B cell (primary cell): ENCODE measurements at regions not wholly inside any gene's neighbourhood (a gene's known extent, or its start where the extent isn't known, plus 50 kb on each side); places are given as distances from the start of the nearest gene placed in this dataset.

Experiments
- ATAC-seq: fragments of 200-7000 bp; cut with Tn5 transposase; one replicate; pipeline ENCODE4 v1.10.0; 2021; ENCODE audit warnings: low read depth, mild to moderate bottlenecking, moderate number of reproducible peaks, moderate library complexity
- CTCF ChIA-PET: fragments of 350-600 bp; sonication (Branson Sonifier 250); formaldehyde crosslinking; loops from one replicate; lab custom pipeline; 2021; ENCODE audit warnings: antibody characterized with exemption, inconsistent platforms; lab: Charles Lee
- POLR2A ChIA-PET: fragments of 350-600 bp; sonication (Branson Sonifier 250); formaldehyde crosslinking; loops from one replicate; lab custom pipeline; 2021; ENCODE audit warnings: antibody characterized with exemption; lab: Charles Lee
- DNase-seq: peaks from one replicate; pipeline ENCODE4 v3.0.0; 2013
- H2AFZ ChIP-seq: 2 replicates; pipeline ENCODE4 v1.6.1; 2012; ENCODE audit warnings: mild to moderate bottlenecking, low read depth, low read length; ENCODE audit not compliant: insufficient read depth, poor library complexity, severe bottlenecking
- H3K27ac ChIP-seq, 2 donors: 1 replicate in 1 of 2; 2 replicates in 1 of 2; pipeline ENCODE4 v1.5.1; 2012 to 2013; ENCODE audit warnings: low read length in 2 of 2, mild to moderate bottlenecking in 2 of 2, moderate library complexity in 1 of 2
- H3K27me3 ChIP-seq, 4 experiments: fragments of 200-600 bp in 1 of 4; sonication (generic) in 1 of 4; replicated peaks in 1 of 4; 1 replicate in 2 of 4; 2 replicates in 2 of 4; pipeline versions ENCODE4 v1.6.1 to v1.7.0; 2013 to 2016; ENCODE audit warnings: low read length in 3 of 4, mild to moderate bottlenecking in 2 of 4, mixed read lengths in 1 of 4, moderate library complexity in 1 of 4; ENCODE audit not compliant: insufficient read depth in 4 of 4, control insufficient read depth in 3 of 4; ENCODE audit errors: control extremely low read depth in 1 of 4
- H3K36me3 ChIP-seq, 2 experiments: replicated peaks in 1 of 2; 1 replicate in 1 of 2; 2 replicates in 1 of 2; pipeline versions ENCODE4 v1.6.1 to v1.7.1; 2013; ENCODE audit warnings: low read length in 1 of 2; ENCODE audit not compliant: insufficient read depth in 2 of 2, control insufficient read depth in 1 of 2; ENCODE audit errors: control extremely low read depth in 1 of 2, extremely low read depth in 1 of 2
- H3K4me1 ChIP-seq, 2 donors: fragments of 200-600 bp in 1 of 2; sonication (generic) in 1 of 2; 1 replicate in 1 of 2; 2 replicates in 1 of 2; pipeline versions ENCODE4 v1.5.1 to v1.6.1; 2013 to 2017; ENCODE audit warnings: low read length in 2 of 2; ENCODE audit not compliant: control insufficient read depth in 2 of 2, insufficient read depth in 2 of 2
- H3K4me2 ChIP-seq: replicated peaks from 2 replicates; pipeline ENCODE3; 2012; ENCODE audit warnings: mild to moderate bottlenecking, low read depth, low read length; ENCODE audit not compliant: poor library complexity, severe bottlenecking
- H3K4me3 ChIP-seq, 5 experiments: fragments of 200-600 bp in 1 of 5; sonication (generic) in 1 of 5; 1 replicate in 3 of 5; 2 replicates in 2 of 5; pipeline versions ENCODE4 v1.5.1 to v1.7.0; 2011 to 2016; ENCODE audit warnings: low read length in 4 of 5, mild to moderate bottlenecking in 4 of 5, low read depth in 2 of 5, control low read depth in 1 of 5, moderate library complexity in 1 of 5; ENCODE audit not compliant: insufficient read depth in 1 of 5; ENCODE audit errors: control extremely low read depth in 1 of 5, extremely low read depth in 1 of 5
- H3K79me2 ChIP-seq: fragments of 200-600 bp; sonication (generic); one replicate; pipeline ENCODE4 v1.6.0; 2016; ENCODE audit warnings: low read length; ENCODE audit not compliant: control insufficient read depth, insufficient read depth
- H3K9ac ChIP-seq: fragments of 200-600 bp; sonication (generic); 2 replicates; pipeline ENCODE4 v1.6.1; 2017; ENCODE audit warnings: mild to moderate bottlenecking, low read length, moderate library complexity
- H3K9me3 ChIP-seq, 3 donors: one replicate each; pipeline versions ENCODE4 v1.6.1 to v1.7.1; 2013; ENCODE audit warnings: low read length in 2 of 3; ENCODE audit not compliant: control insufficient read depth in 2 of 3, insufficient read depth in 1 of 3; ENCODE audit errors: control extremely low read depth in 1 of 3
- H4K20me1 ChIP-seq: 2 replicates; pipeline ENCODE4 v1.6.0; 2012; ENCODE audit warnings: mild to moderate bottlenecking, low read length; ENCODE audit not compliant: insufficient read depth, control insufficient read depth, poor library complexity, severe bottlenecking
- H3K27ac Mint-ChIP-seq: one replicate; pipeline ENCODE4 v1.8.0; 2021; ENCODE audit warnings: mixed read lengths
- H3K27me3 Mint-ChIP-seq: one replicate; pipeline ENCODE4 v1.8.0; 2021; ENCODE audit warnings: mixed read lengths
- H3K4me1 Mint-ChIP-seq: one replicate; pipeline ENCODE4 v1.8.0; 2021; ENCODE audit warnings: mixed read lengths
- H3K4me3 Mint-ChIP-seq: one replicate; pipeline ENCODE4 v1.8.0; 2021; ENCODE audit warnings: mixed read lengths
- H3K9me3 Mint-ChIP-seq: one replicate; pipeline ENCODE4 v1.8.0; 2022; ENCODE audit warnings: mixed read lengths; ENCODE audit not compliant: insufficient read depth
- CTCF ChIP-seq: fragments of 200-600 bp; IDR thresholded peaks from one replicate; pipeline ENCODE4 v1.8.0; 2022; ENCODE audit warnings: antibody characterized with exemption, mild to moderate bottlenecking
- EZH2 ChIP-seq: IDR thresholded peaks from 2 replicates; pipeline ENCODE4 v1.6.1; 2012; ENCODE audit warnings: borderline replicate concordance, low read depth, mild to moderate bottlenecking, moderate library complexity, low read length; ENCODE audit not compliant: insufficient read depth, poor library complexity, severe bottlenecking
- WGBS: methylation state at CpG from one replicate; pipeline ENCODE4 v1.1.5; 2013; ENCODE audit warnings: missing lambda C conversion rate; ENCODE audit not compliant: insufficient coverage; 5-methylcytosine and 5-hydroxymethylcytosine counted together
- intact Hi-C: fragments of 100-400 bp; cut with micrococcal nuclease; formaldehyde crosslinking; loops from one replicate; pipeline ENCODE4 v1.10.0; 2022

GRCh38 chr6:104266922-104267321 is 592.8 kb downstream of the HACE1 start:
- DNase-seq, result no peak
- no peaks in the 10 kb centered on the region for H3K9me3 ChIP-seq
- no peaks in the 10 kb centered on the region for H4K20me1 ChIP-seq
- no peak overlapping the region for H3K9ac ChIP-seq
- H3K79me2 ChIP-seq, result no peaks in the 10 kb centered on the region
- peaks cover 3% of the 10 kb centered on the region for H3K9me3 Mint-ChIP-seq
- no peak overlapping the region for H3K4me2 ChIP-seq
- no peak overlapping the region for H3K27ac Mint-ChIP-seq
- no peaks in the 10 kb centered on the region for H3K36me3 ChIP-seq
- WGBS, result no CpG with 5 or more reads among the region's 2 CpGs
- no peaks in the 10 kb centered on the region for H3K4me1 ChIP-seq
- intact Hi-C loops, result no loop called here
- ChIA-PET CTCF (no interaction called here), POLR2A (no interaction called here)
- H3K4me3 Mint-ChIP-seq, result no peak overlapping the region
- ATAC-seq, result no peak
- H3K27me3 ChIP-seq, result no peaks in the 10 kb centered on the region
- H3K27ac ChIP-seq, result no peak overlapping the region
- no peak overlapping the region for H3K4me3 ChIP-seq
- H2AFZ ChIP-seq, result no peak overlapping the region
- TF ChIP-seq CTCF, result no peak
- no peak for TF ChIP-seq EZH2
- no peaks in the 10 kb centered on the region for H3K4me1 Mint-ChIP-seq
- no peaks in the 10 kb centered on the region for H3K27me3 Mint-ChIP-seq

GRCh38 chr6:104256646-104257045 is 603.1 kb downstream of the HACE1 start:
- Histone ChIP-seq H4K20me1 (no peaks in the 10 kb centered on the region), H3K27ac (no peak overlapping the region), H3K79me2 (no peaks in the 10 kb centered on the region), H3K4me1 (no peaks in the 10 kb centered on the region), H3K4me2 (no peak overlapping the region), H3K9ac (no peak overlapping the region), H3K9me3 (peaks cover 0 to 5% (median 0%) of the 10 kb centered on the region in 3 donors), H2AFZ (no peak overlapping the region), H3K36me3 (no peaks in the 10 kb centered on the region), H3K4me3 (no peak overlapping the region), H3K27me3 (no peaks in the 10 kb centered on the region)
- Mint-ChIP-seq H3K4me3 (no peak overlapping the region), H3K9me3 (peaks cover 3% of the 10 kb centered on the region), H3K27me3 (no peaks in the 10 kb centered on the region), H3K4me1 (no peaks in the 10 kb centered on the region), H3K27ac (no peak overlapping the region)
- ChIA-PET POLR2A (no interaction called here), CTCF (no interaction called here)
- no peak for TF ChIP-seq CTCF
- no peak for TF ChIP-seq EZH2
- intact Hi-C loops, result no loop called here
- DNase-seq, result no peak
- 96% methylated on average over 2 of the region's 3 CpGs for WGBS
- ATAC-seq, result no peak
